ENCODE measurements at regions not wholly inside any gene's neighbourhood (a gene's known extent, or its start where the extent isn't known, plus 50 kb on each side); places are given as distances from the start of the nearest gene placed in this dataset.

DNA sequence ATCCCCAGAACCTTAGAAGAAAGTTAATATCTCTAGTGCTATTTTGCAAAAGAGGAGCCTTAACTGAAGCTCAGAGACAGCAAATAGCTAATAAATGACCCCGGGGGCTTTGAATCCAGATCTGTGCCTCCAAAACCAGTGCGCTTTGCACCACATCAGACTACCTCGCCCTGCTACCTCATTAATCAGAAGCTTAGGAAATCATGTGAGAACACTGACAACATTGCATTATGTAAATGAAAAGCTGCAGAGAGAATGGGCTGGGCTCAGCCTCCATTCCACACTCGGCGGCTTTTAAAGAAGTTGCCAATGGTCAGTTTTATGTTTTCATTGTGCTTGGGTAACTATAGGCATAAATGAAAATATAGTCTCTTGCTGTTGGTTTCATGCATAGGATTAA is 54.0 kb upstream of the STMND1 start:
- Histone ChIP-seq H3K9me3 (0 out of 2 replicates have a peak, but pooled peaks cover 7% of the 10 kb centered on the region), H3K36me3 (replicated peaks in 1 of 2; ENCODE audit: control insufficient read depth in 1 of 2, insufficient read depth in 2 of 2, low read length in 1 of 2) (no peaks in the 10 kb centered on the region), H3K27me3 (ENCODE audit: insufficient read depth) (no peaks in the 10 kb centered on the region), H4K20me1 (ENCODE audit: insufficient read depth) (no peaks in the 10 kb centered on the region), H2AFZ (ENCODE audit: low read depth) (no peak overlapping the region), H3K79me2 (ENCODE audit: insufficient read depth) (no peaks in the 10 kb centered on the region), H3K9me2 (no peaks in the 10 kb centered on the region), H3K9ac (no peak overlapping the region), H3K27ac (ENCODE audit: low read depth in 2 of 2, low read length in 1 of 2) (no peak overlapping the region), H3K4me1 (ENCODE audit: control insufficient read depth in 1 of 2, insufficient read depth in 2 of 2, low read depth in 1 of 2, low read length in 1 of 2) (peaks cover 0 to 11% of the 10 kb centered on the region in 2 experiments; a peak in 3 of 4 replicates), H3K4me3 (ENCODE audit: low read depth in 2 of 2, low read length in 1 of 2) (no peak overlapping the region), H3K4me2 (no peak overlapping the region), H3F3A (replicated peaks; ENCODE audit: insufficient read depth) (peaks cover 6% of the 10 kb centered on the region)
- ChIA-PET POLR2A (no interaction called here), CTCF (interaction anchor here (0.9 kb wide), 1 partner anchor 38 kb away, joined by 3 read pairs; no protein-coding TSS in a partner anchor)
- DNase-seq: no peak
- TF ChIP-seq, protein P1, sequence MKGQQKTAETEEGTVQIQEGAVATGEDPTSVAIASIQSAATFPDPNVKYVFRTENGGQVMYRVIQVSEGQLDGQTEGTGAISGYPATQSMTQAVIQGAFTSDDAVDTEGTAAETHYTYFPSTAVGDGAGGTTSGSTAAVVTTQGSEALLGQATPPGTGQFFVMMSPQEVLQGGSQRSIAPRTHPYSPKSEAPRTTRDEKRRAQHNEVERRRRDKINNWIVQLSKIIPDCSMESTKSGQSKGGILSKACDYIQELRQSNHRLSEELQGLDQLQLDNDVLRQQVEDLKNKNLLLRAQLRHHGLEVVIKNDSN (IDR thresholded peaks at IDR 0.05; ENCODE audit: borderline replicate concordance, low read depth): no peak
- WGBS (ENCODE audit: low lambda C conversion rate): 85% methylated on average over 5 of the region's 5 CpGs

DNA sequence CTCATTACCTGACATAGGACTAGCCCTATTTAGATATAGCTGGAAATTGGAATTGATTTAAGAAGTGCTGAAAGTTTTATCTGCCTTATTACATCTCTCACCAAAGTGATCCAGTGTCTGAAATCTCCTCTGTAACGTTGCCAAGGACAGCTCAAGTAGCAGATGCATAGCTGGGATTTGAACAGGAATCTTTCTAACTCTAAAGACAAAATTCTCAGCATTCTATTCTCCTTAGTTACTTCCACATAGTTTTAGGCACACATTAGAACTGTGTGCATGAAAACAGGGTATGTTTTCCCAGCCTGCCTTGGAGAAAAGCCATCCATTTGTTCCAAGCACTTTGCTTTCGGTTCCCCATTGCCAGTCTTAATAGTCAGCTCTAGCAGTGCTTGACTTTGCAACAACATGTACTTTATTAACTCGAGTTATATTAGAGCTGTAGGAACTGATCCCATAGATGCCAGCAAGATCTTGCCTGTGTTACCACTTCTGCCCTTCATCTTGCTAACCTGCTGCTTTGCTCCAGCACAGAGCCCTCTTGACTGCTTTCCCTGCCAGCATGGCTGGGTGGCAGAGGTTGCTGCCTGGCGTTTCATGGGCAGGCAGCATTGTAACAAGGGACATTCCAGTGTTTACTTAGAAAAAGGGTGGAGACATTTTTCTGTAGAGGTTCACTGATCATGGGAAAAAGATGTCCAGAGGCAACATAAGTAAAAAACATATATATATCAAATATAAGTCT is 56.1 kb upstream of the STMND1 start:
- peak overlapping the region; percentile 45 for H3K4me2 ChIP-seq
- peak overlapping the region; percentile 26; the same call in 1 of the 2 replicates for H3K9ac ChIP-seq
- TF ChIP-seq, protein P2, sequence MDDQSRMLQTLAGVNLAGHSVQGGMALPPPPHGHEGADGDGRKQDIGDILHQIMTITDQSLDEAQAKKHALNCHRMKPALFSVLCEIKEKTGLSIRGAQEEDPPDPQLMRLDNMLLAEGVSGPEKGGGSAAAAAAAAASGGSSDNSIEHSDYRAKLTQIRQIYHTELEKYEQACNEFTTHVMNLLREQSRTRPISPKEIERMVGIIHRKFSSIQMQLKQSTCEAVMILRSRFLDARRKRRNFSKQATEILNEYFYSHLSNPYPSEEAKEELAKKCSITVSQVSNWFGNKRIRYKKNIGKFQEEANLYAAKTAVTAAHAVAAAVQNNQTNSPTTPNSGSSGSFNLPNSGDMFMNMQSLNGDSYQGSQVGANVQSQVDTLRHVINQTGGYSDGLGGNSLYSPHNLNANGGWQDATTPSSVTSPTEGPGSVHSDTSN (IDR thresholded peaks at IDR 0.05): peak; percentile 73
- TF ChIP-seq SIN3A (IDR thresholded peaks at IDR 0.05; ENCODE audit: borderline replicate concordance, low read depth, low read length) (no peak), TAF1 (IDR thresholded peaks at IDR 0.05; ENCODE audit: borderline replicate concordance, low read depth, low read length) (no peak), EP300 (IDR thresholded peaks at IDR 0.05; ENCODE audit: borderline replicate concordance in 1 of 2, low read depth in 1 of 2, low read length in 1 of 2) (0 out of 4 replicates have a peak, but pooled peaks of 1 of the 2 experiments have one; percentile 53), RFX5 (IDR thresholded peaks at IDR 0.05; ENCODE audit: low read length) (no peak), YY1 (IDR thresholded peaks at IDR 0.05; ENCODE audit: low read depth) (peak; percentile 41; the same call in 1 of the 2 replicates), MEF2A (IDR thresholded peaks at IDR 0.05; ENCODE audit: borderline replicate concordance, low read depth) (no peak), FOXJ3 (CRISPR knock-in tag; IDR thresholded peaks at IDR 0.05) (no peak), SMC3 (IDR thresholded peaks at IDR 0.05; ENCODE audit: low read depth, low read length) (no peak), GATA2 (CRISPR knock-in tag; IDR thresholded peaks at IDR 0.05) (no peak)
- TF ChIP-seq, protein P3, sequence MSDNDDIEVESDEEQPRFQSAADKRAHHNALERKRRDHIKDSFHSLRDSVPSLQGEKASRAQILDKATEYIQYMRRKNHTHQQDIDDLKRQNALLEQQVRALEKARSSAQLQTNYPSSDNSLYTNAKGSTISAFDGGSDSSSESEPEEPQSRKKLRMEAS (IDR thresholded peaks at IDR 0.05; ENCODE audit: low read depth): peak; percentile 36; the same call in 1 of the 2 replicates
- TF ChIP-seq, protein P4, sequence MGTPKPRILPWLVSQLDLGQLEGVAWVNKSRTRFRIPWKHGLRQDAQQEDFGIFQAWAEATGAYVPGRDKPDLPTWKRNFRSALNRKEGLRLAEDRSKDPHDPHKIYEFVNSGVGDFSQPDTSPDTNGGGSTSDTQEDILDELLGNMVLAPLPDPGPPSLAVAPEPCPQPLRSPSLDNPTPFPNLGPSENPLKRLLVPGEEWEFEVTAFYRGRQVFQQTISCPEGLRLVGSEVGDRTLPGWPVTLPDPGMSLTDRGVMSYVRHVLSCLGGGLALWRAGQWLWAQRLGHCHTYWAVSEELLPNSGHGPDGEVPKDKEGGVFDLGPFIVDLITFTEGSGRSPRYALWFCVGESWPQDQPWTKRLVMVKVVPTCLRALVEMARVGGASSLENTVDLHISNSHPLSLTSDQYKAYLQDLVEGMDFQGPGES (IDR thresholded peaks at IDR 0.05; ENCODE audit: low read depth, low read length): no peak
- TF ChIP-seq, protein P5, sequence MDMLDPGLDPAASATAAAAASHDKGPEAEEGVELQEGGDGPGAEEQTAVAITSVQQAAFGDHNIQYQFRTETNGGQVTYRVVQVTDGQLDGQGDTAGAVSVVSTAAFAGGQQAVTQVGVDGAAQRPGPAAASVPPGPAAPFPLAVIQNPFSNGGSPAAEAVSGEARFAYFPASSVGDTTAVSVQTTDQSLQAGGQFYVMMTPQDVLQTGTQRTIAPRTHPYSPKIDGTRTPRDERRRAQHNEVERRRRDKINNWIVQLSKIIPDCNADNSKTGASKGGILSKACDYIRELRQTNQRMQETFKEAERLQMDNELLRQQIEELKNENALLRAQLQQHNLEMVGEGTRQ (IDR thresholded peaks at IDR 0.05; ENCODE audit: borderline replicate concordance, low read depth, low read length): no peak
- TF ChIP-seq, protein P6, sequence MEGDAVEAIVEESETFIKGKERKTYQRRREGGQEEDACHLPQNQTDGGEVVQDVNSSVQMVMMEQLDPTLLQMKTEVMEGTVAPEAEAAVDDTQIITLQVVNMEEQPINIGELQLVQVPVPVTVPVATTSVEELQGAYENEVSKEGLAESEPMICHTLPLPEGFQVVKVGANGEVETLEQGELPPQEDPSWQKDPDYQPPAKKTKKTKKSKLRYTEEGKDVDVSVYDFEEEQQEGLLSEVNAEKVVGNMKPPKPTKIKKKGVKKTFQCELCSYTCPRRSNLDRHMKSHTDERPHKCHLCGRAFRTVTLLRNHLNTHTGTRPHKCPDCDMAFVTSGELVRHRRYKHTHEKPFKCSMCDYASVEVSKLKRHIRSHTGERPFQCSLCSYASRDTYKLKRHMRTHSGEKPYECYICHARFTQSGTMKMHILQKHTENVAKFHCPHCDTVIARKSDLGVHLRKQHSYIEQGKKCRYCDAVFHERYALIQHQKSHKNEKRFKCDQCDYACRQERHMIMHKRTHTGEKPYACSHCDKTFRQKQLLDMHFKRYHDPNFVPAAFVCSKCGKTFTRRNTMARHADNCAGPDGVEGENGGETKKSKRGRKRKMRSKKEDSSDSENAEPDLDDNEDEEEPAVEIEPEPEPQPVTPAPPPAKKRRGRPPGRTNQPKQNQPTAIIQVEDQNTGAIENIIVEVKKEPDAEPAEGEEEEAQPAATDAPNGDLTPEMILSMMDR (IDR thresholded peaks at IDR 0.05): no peak

More for the DNA sequence above, 56.1 kb upstream of the STMND1 start:
- peaks cover 6% of the 10 kb centered on the region for H3F3A ChIP-seq (replicated peaks; ENCODE audit: insufficient read depth)
- no peak for DNase-seq
- ChIA-PET POLR2A (interaction anchor here (0.6 kb wide), 1 partner anchor 471 kb away, joined by 3 read pairs; no protein-coding TSS in a partner anchor), CTCF (interaction anchor here (1.4 kb wide), 1 partner anchor 40 kb away, joined by 4 read pairs; no protein-coding TSS in a partner anchor)
- H3K27me3 ChIP-seq (ENCODE audit: insufficient read depth): no peaks in the 10 kb centered on the region
- H3K4me1 ChIP-seq (ENCODE audit: control insufficient read depth in 1 of 2, insufficient read depth in 2 of 2, low read depth in 1 of 2, low read length in 1 of 2): peaks cover 0 to 17% of the 10 kb centered on the region in 2 experiments; a peak in 3 of 4 replicates
- H2AFZ ChIP-seq (ENCODE audit: low read depth): 0 out of 2 replicates have a peak overlapping the region, but pooled peaks have one; percentile 33
- H3K4me3 ChIP-seq (ENCODE audit: low read depth in 2 of 2, low read length in 1 of 2): peak overlapping the region; percentile 12 to 25; a peak in 1 of 4 replicates
- H3K36me3 ChIP-seq (replicated peaks in 1 of 2; ENCODE audit: control insufficient read depth in 1 of 2, insufficient read depth in 2 of 2, low read length in 1 of 2): no peaks in the 10 kb centered on the region
- no peaks in the 10 kb centered on the region for H3K79me2 ChIP-seq (ENCODE audit: insufficient read depth)
- H3K9me2 ChIP-seq: no peaks in the 10 kb centered on the region
- peak overlapping the region; percentile 47 to 80 for H3K27ac ChIP-seq (ENCODE audit: low read depth in 2 of 2, low read length in 1 of 2)
- 37% methylated on average over 4 of the region's 4 CpGs for WGBS (ENCODE audit: low lambda C conversion rate)
- H3K9me3 ChIP-seq: 0 out of 2 replicates have a peak, but pooled peaks cover 7% of the 10 kb centered on the region
- no peaks in the 10 kb centered on the region for H4K20me1 ChIP-seq (ENCODE audit: insufficient read depth)
